IMR-90 (cell line): ENCODE measurements at regions not wholly inside any gene's neighbourhood (a gene's known extent, or its start where the extent isn't known, plus 50 kb on each side); places are given as distances from the start of the nearest gene placed in this dataset.
"Not testable (repeated sequence)": the region's sequence is repeated elsewhere in the genome, so short reads cannot be mapped to it uniquely, and the experiment has no call there.

Experiments
- ATAC-seq: fragments of 200-7000 bp; cut with Tn5 transposase; 2 replicates; pipeline ENCODE4 v1.9.1; 2020; ENCODE audit warnings: low read depth, mild to moderate bottlenecking, moderate library complexity
- BruUV-seq: library from RNA; stranded (reverse); fragments of 400-500 nt; replicated peaks from 2 replicates; lab custom pipeline; 2021; lab: Mats Ljungman, UMichigan
- CTCF ChIA-PET: fragments of 300-600 bp; formaldehyde crosslinking; extraction: SDS; loops from one replicate; lab custom pipeline; 2021; ENCODE audit warnings: antibody characterized with exemption; lab: Yijun Ruan, JAX
- POLR2A ChIA-PET: fragments of 300-600 bp; sonication (Branson Sonifier 250); formaldehyde crosslinking; loops from one replicate; lab custom pipeline; 2022; ENCODE audit warnings: antibody characterized with exemption; ENCODE audit not compliant: unreplicated experiment; lab: Charles Lee
- DNase-seq: peaks from one replicate; pipeline ENCODE4 v3.0.0; 2013
- H2AFZ ChIP-seq: replicated peaks from 2 replicates; pipeline ENCODE3; 2013; ENCODE audit warnings: low read length, mild to moderate bottlenecking; ENCODE audit not compliant: poor library complexity
- H2AK5ac ChIP-seq: 2 replicates; pipeline ENCODE4 v1.6.1; 2013; ENCODE audit warnings: low read depth, low read length, inconsistent platforms
- H2AK9ac ChIP-seq: replicated peaks from 2 replicates; pipeline ENCODE3; 2013; ENCODE audit warnings: mild to moderate bottlenecking, low read depth, low read length, moderate library complexity; ENCODE audit not compliant: poor library complexity
- H2BK120ac ChIP-seq: 2 replicates; pipeline ENCODE4 v1.6.1; 2013; ENCODE audit warnings: low read depth, low read length, inconsistent platforms
- H2BK15ac ChIP-seq: 3 replicates; pipeline ENCODE4 v1.6.1; 2013; ENCODE audit warnings: low read depth, low read length, inconsistent platforms
- H2BK20ac ChIP-seq: 2 replicates; pipeline ENCODE4 v1.6.1; 2013; ENCODE audit warnings: low read depth, mild to moderate bottlenecking, inconsistent platforms, low read length, moderate library complexity
- H2BK5ac ChIP-seq: 2 replicates; pipeline ENCODE4 v1.6.1; 2013; ENCODE audit warnings: mild to moderate bottlenecking, low read depth, low read length, inconsistent platforms; ENCODE audit not compliant: poor library complexity, severe bottlenecking
- H3K14ac ChIP-seq: replicated peaks from 2 replicates; pipeline ENCODE4 v1.6.1; 2013; ENCODE audit warnings: low read depth, low read length, inconsistent platforms
- H3K18ac ChIP-seq: 2 replicates; pipeline ENCODE4 v1.6.1; 2013; ENCODE audit warnings: low read depth, low read length, control low read depth
- H3K23ac ChIP-seq: 2 replicates; pipeline ENCODE4 v1.6.1; 2013; ENCODE audit warnings: low read depth, low read length, inconsistent platforms
- H3K27ac ChIP-seq: 2 replicates; pipeline ENCODE4 v1.5.1; 2013; ENCODE audit warnings: mild to moderate bottlenecking, control low read depth, low read length; ENCODE audit not compliant: insufficient read depth
- H3K27me3 ChIP-seq: 2 replicates; pipeline ENCODE4 v1.6.1; 2013; ENCODE audit warnings: low read length; ENCODE audit not compliant: control insufficient read depth, insufficient read depth
- H3K36me3 ChIP-seq: 2 replicates; pipeline ENCODE4 v1.6.1; 2013; ENCODE audit warnings: low read length, mixed read lengths; ENCODE audit not compliant: control insufficient read depth, insufficient read depth
- H3K4ac ChIP-seq: 2 replicates; pipeline ENCODE4 v1.6.1; 2013; ENCODE audit warnings: low read depth, low read length, inconsistent platforms
- H3K4me1 ChIP-seq: 2 replicates; pipeline ENCODE4 v1.6.1; 2013; ENCODE audit warnings: low read length, mixed read lengths; ENCODE audit not compliant: control insufficient read depth, insufficient read depth
- H3K4me2 ChIP-seq: 2 replicates; pipeline ENCODE4 v1.6.1; 2013; ENCODE audit warnings: low read depth, mild to moderate bottlenecking, control low read depth, low read length, moderate library complexity
- H3K4me3 ChIP-seq: 2 replicates; pipeline ENCODE4 v1.5.1; 2013; ENCODE audit warnings: low read depth, mild to moderate bottlenecking, control low read depth, low read length, moderate library complexity; ENCODE audit not compliant: insufficient read depth
- H3K56ac ChIP-seq: 2 replicates; pipeline ENCODE4 v1.6.1; 2013; ENCODE audit warnings: low read length, inconsistent platforms; ENCODE audit not compliant: insufficient read depth; ENCODE audit errors: extremely low read depth
- H3K79me1 ChIP-seq, 2 experiments: 2 replicates each; pipeline ENCODE4 v1.6.1; 2013; ENCODE audit warnings: low read length in 2 of 2, inconsistent platforms in 1 of 2, low read depth in 1 of 2
- H3K9ac ChIP-seq: 2 replicates; pipeline ENCODE4 v1.6.1; 2013; ENCODE audit warnings: low read depth, low read length, control low read depth
- H3K9me1 ChIP-seq: 2 replicates; pipeline ENCODE4 v1.6.1; 2013; ENCODE audit warnings: low read length, inconsistent platforms; ENCODE audit not compliant: insufficient read depth
- H3K9me3 ChIP-seq: 2 replicates; pipeline ENCODE4 v1.6.1; 2013; ENCODE audit warnings: low read length; ENCODE audit not compliant: control insufficient read depth, insufficient read depth
- H4K20me1 ChIP-seq: 2 replicates; pipeline ENCODE4 v1.6.1; 2013; ENCODE audit warnings: low read length, inconsistent platforms; ENCODE audit not compliant: insufficient read depth
- H4K5ac ChIP-seq: 2 replicates; pipeline ENCODE4 v1.6.1; 2013; ENCODE audit warnings: mild to moderate bottlenecking, low read depth, low read length, control low read depth
- H4K8ac ChIP-seq, 2 experiments: 2 replicates each; pipeline ENCODE4 v1.6.1; 2013; ENCODE audit warnings: low read depth in 2 of 2, low read length in 2 of 2, control low read depth in 1 of 2, inconsistent platforms in 1 of 2
- H4K91ac ChIP-seq: 2 replicates; pipeline ENCODE4 v1.6.1; 2013; ENCODE audit warnings: low read depth, low read length, inconsistent platforms; ENCODE audit not compliant: insufficient read depth
- WGBS, 2 experiments: methylation state at CpG; one replicate each; pipeline versions ENCODE4 v1.1.5 to v1.1.7; 2013; ENCODE audit warnings: missing lambda C conversion rate in 2 of 2; ENCODE audit not compliant: insufficient read length in 1 of 2; ENCODE audit errors: extremely low coverage in 2 of 2; 5-methylcytosine and 5-hydroxymethylcytosine counted together
- dilution Hi-C: fragments of 300-500 bp; cut with HindIII; formaldehyde crosslinking; loops from one replicate; pipeline ENCODE4 v1.14.3; 2018; ENCODE audit warnings: low sequenced_read_pairs; ENCODE audit not compliant: unreplicated experiment
- in situ Hi-C: fragments of 300-500 bp; cut with MboI; formaldehyde crosslinking; loops from 3 replicates; pipeline ENCODE4 v1.14.3; 2019; ENCODE audit warnings: low sequenced_read_pairs, inconsistent platforms, mixed read lengths
- intact Hi-C: fragments of 100-400 bp; cut with micrococcal nuclease; formaldehyde crosslinking; loops from 2 replicates; pipeline ENCODE4 v1.10.0; 2022

- H3K36me3 ChIP-seq, H2AK9ac ChIP-seq, H3K4me2 ChIP-seq, H3K4ac ChIP-seq, H2AK5ac ChIP-seq, intact Hi-C loops, H4K91ac ChIP-seq, H3K23ac ChIP-seq, H2BK5ac ChIP-seq, H3K4me1 ChIP-seq, H3K27ac ChIP-seq, H3K9ac ChIP-seq, H2AFZ ChIP-seq, DNase-seq, H3K9me1 ChIP-seq, CTCF ChIA-PET, dilution Hi-C loops, H2BK15ac ChIP-seq, H4K20me1 ChIP-seq, H4K5ac ChIP-seq, H3K79me1 ChIP-seq, POLR2A ChIA-PET, H3K56ac ChIP-seq, H2BK20ac ChIP-seq, H4K8ac ChIP-seq, H3K27me3 ChIP-seq, BruUV-seq, H3K18ac ChIP-seq, H3K4me3 ChIP-seq, ATAC-seq, H3K14ac ChIP-seq, in situ Hi-C loops, H2BK120ac ChIP-seq: not testable (repeated sequence)
- H3K9me3 ChIP-seq = peaks cover 27% of the 10 kb centered on the region
- WGBS, 2 experiments = 54% methylated on average over 2 of the region's 4 CpGs; no CpG with 5 or more reads in 1 of the 2 experiments
Observed at GRCh38 chr21:9744593-9744992, 776.8 kb upstream of the TPTE start.

GRCh38 chr21:9745457-9746108 lies 775.8 kb upstream of the TPTE start:
- H3K14ac ChIP-seq, in situ Hi-C loops, DNase-seq, H3K4me1 ChIP-seq, dilution Hi-C loops, H4K91ac ChIP-seq, H3K9me1 ChIP-seq, POLR2A ChIA-PET, H4K8ac ChIP-seq, intact Hi-C loops, H2BK15ac ChIP-seq, CTCF ChIA-PET, H3K79me1 ChIP-seq, H4K5ac ChIP-seq, BruUV-seq, H3K27me3 ChIP-seq, H3K27ac ChIP-seq, ATAC-seq, H3K18ac ChIP-seq, H2BK20ac ChIP-seq, H3K4me2 ChIP-seq, H3K4ac ChIP-seq, H3K23ac ChIP-seq, H3K56ac ChIP-seq, H2AFZ ChIP-seq, H2AK5ac ChIP-seq, H2BK120ac ChIP-seq, H2AK9ac ChIP-seq, H3K36me3 ChIP-seq, H3K9ac ChIP-seq, H2BK5ac ChIP-seq, H3K4me3 ChIP-seq, H4K20me1 ChIP-seq: not testable (repeated sequence)
- 14% methylated on average over 3 of the region's 9 CpGs; no CpG with 5 or more reads in 1 of the 2 experiments for WGBS, 2 experiments
- peaks cover 29% of the 10 kb centered on the region for H3K9me3 ChIP-seq
